ENCODE measurements at regions not wholly inside any gene's neighbourhood (a gene's known extent, or its start where the extent isn't known, plus 50 kb on each side); places are given as distances from the start of the nearest gene placed in this dataset.

DNA sequence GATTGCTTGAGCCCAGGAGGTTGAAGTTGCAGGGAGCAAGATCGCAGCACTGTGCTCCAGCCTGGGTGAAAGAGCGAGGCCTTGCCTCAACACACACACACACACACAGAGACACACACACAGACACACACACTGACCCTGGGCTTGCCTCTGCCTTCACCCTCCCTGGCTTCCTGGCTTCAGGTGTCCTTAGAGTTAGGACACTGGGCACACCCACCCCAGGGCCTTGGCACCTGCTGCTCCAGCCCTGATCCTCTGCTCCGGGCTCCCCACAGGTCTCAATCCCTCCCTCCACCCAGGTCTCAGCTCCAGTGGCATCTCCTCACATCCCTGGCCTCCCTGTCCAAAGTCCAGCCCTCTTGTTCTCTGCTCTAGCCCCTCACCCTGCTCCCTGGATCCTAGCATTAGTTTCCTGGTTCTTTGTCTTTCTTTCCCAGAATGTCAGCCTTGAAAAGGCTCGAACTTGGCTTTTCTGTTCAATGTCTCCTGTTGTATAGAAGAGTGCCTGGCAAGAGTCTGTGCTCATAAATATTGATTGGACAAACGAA is 212.9 kb downstream of the C9orf50 start:
- TF ChIP-seq, protein P1, sequence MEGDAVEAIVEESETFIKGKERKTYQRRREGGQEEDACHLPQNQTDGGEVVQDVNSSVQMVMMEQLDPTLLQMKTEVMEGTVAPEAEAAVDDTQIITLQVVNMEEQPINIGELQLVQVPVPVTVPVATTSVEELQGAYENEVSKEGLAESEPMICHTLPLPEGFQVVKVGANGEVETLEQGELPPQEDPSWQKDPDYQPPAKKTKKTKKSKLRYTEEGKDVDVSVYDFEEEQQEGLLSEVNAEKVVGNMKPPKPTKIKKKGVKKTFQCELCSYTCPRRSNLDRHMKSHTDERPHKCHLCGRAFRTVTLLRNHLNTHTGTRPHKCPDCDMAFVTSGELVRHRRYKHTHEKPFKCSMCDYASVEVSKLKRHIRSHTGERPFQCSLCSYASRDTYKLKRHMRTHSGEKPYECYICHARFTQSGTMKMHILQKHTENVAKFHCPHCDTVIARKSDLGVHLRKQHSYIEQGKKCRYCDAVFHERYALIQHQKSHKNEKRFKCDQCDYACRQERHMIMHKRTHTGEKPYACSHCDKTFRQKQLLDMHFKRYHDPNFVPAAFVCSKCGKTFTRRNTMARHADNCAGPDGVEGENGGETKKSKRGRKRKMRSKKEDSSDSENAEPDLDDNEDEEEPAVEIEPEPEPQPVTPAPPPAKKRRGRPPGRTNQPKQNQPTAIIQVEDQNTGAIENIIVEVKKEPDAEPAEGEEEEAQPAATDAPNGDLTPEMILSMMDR (conservative IDR thresholded peaks at IDR 0.05 in 1 of 2, IDR thresholded peaks at IDR 0.05 in 1 of 2; ENCODE audit: low read depth in 1 of 2, low read length in 2 of 2) = no peak
- no peak for TF ChIP-seq EZH2 (IDR thresholded peaks at IDR 0.05; ENCODE audit: low read length, missing control alignments)

All from fibroblast of lung (primary cell).